Motor neuron (in vitro differentiated cells): ENCODE measurements at regions not wholly inside any gene's neighbourhood (a gene's known extent, or its start where the extent isn't known, plus 50 kb on each side); places are given as distances from the start of the nearest gene placed in this dataset.

Source experiments
- ATAC-seq, 8 experiments: fragments of 200-7000 bp; cut with Tn5 transposase; replicated peaks in 6 of 8; 2 replicates each; pipeline ENCODE4 v1.8.0; 2021; ENCODE audit warnings: mild to moderate bottlenecking in 8 of 8, moderate library complexity in 8 of 8
- H3K27ac ChIP-seq, 2 donors: fragments of 250-450 bp; sonication (Bioruptor Pico); 2 replicates each; pipeline ENCODE4 v1.9.0; 2021; ENCODE audit warnings: antibody characterized with exemption in 2 of 2, mild to moderate bottlenecking in 2 of 2, moderate library complexity in 1 of 2
- H3K4me1 ChIP-seq, 2 donors: fragments of 250-450 bp; sonication (Bioruptor Pico); replicated peaks in 1 of 2; 2 replicates each; pipeline ENCODE4 v1.6.1; 2021; ENCODE audit warnings: antibody characterized with exemption in 2 of 2, mild to moderate bottlenecking in 2 of 2, moderate library complexity in 1 of 2
- H3K4me3 ChIP-seq, 5 donors: fragments of 250-450 bp; sonication (Bioruptor Pico); 2 replicates each; pipeline ENCODE4 v1.9.0; 2021; ENCODE audit warnings: antibody characterized with exemption in 5 of 5, mild to moderate bottlenecking in 5 of 5, moderate library complexity in 4 of 5
- WGBS, 10 experiments: fragments of 450-650 bp; shearing (Covaris generic); methylation state at CpG; one replicate each; pipeline ENCODE4 v1.0.0; 2022; 5-methylcytosine and 5-hydroxymethylcytosine counted together
- in situ Hi-C, 9 experiments: fragments of 400-800 bp; cut with MboI; loops; one replicate each; pipeline ENCODE4 v1.15.0; 2021; ENCODE audit warnings: low sequenced_read_pairs in 9 of 9, low pct_unique_long_range_greater_than_20kb in 2 of 9; ENCODE audit not compliant: unreplicated experiment in 9 of 9

- peak; percentile 69 to 94 (median 88) for ATAC-seq
- peaks cover 0 to 2% of the 10 kb centered on the region in 2 donors for H3K4me1 ChIP-seq
- in situ Hi-C loops, result no loop called here
- H3K27ac ChIP-seq, result no peak overlapping the region
- 0 to 14% methylated on average over 7 to 12 of the region's 100 CpGs; no CpG with 5 or more reads in 8 of the 10 experiments for WGBS, 10 experiments
- H3K4me3 ChIP-seq, result peak overlapping the region; percentile 30 to 35 (median 34)
Observed at GRCh38 chr12:100716945-100717732, 77.4 kb upstream of the ANO4 start.

- Histone ChIP-seq H3K27ac (no peak overlapping the region), H3K4me3 (peak overlapping the region; percentile 30 to 35 (median 34)), H3K4me1 (peaks cover 0 to 2% of the 10 kb centered on the region in 2 donors)
- 0 to 17% (median 15%) methylated on average over 1 to 4 of the region's 13 CpGs; no CpG with 5 or more reads in 6 of the 10 experiments for WGBS, 10 experiments
- in situ Hi-C loops, result no loop called here
- peak in 6 of 8 experiments; percentile 5 to 14 (median 8) for ATAC-seq
Observed at GRCh38 chr12:100717733-100718067, 76.9 kb upstream of the ANO4 start.

- Histone ChIP-seq H3K4me3 (no peak overlapping the region), H3K4me1 (peaks cover 0 to 2% of the 10 kb centered on the region in 2 donors), H3K27ac (no peak overlapping the region)
- ATAC-seq, result no peak
- 32 to 90% (median 49%) methylated on average over 2 to 5 of the region's 5 CpGs; no CpG with 5 or more reads in 1 of the 10 experiments for WGBS, 10 experiments
- in situ Hi-C loops, result no loop called here
Observed at GRCh38 chr12:100718187-100718586, 76.4 kb upstream of the ANO4 start.

GRCh38 chr12:100720016-100720654 is 74.4 kb upstream of the ANO4 start:
- Histone ChIP-seq H3K4me3 (no peak overlapping the region), H3K27ac (no peak overlapping the region), H3K4me1 (peaks cover 0 to 2% of the 10 kb centered on the region in 2 donors)
- WGBS, 10 experiments, result 33 to 100% (median 76%) methylated on average over 1 to 4 of the region's 4 CpGs
- in situ Hi-C loops, result no loop called here
- ATAC-seq, result no peak

- H3K4me1 ChIP-seq, result peaks cover 0 to 2% of the 10 kb centered on the region in 2 donors
- no peak overlapping the region for H3K27ac ChIP-seq
- no peak overlapping the region for H3K4me3 ChIP-seq
- 0 to 65% (median 46%) methylated on average over 2 of the region's 2 CpGs; no CpG with 5 or more reads in 5 of the 10 experiments for WGBS, 10 experiments
- peak in 2 of 8 experiments; percentile 35 to 55 for ATAC-seq
- in situ Hi-C loops, result no loop called here
Observed at GRCh38 chr12:100721169-100721568, 73.4 kb upstream of the ANO4 start.

- ATAC-seq, result no peak
- Histone ChIP-seq H3K27ac (no peak overlapping the region), H3K4me3 (no peak overlapping the region), H3K4me1 (no peaks in the 10 kb centered on the region)
- WGBS, 10 experiments, result 14 to 80% (median 40%) methylated on average over 1 to 3 of the region's 3 CpGs; no CpG with 5 or more reads in 1 of the 10 experiments
- in situ Hi-C loops, result no loop called here
Observed at GRCh38 chr12:100724071-100724470, 70.5 kb upstream of the ANO4 start.

- in situ Hi-C loops, result loop anchor here in 2 of 9 experiments (5.0 to 25.0 kb wide), 2 partner anchors 67 to 372 kb away; partner anchors contain the start of gene SLC17A8 (in 1 of the 2)
- no peaks in the 10 kb centered on the region for H3K4me1 ChIP-seq
- peak in 4 of 8 experiments; percentile 36 to 50 (median 46) for ATAC-seq
- 0 to 55% (median 35%) methylated on average over 1 to 5 of the region's 5 CpGs for WGBS, 10 experiments
- H3K27ac ChIP-seq, result no peak overlapping the region
- no peak overlapping the region for H3K4me3 ChIP-seq
Observed at GRCh38 chr12:100733817-100734593, 60.6 kb upstream of the ANO4 start.

GRCh38 chr12:100737168-100737567 is 57.4 kb upstream of the ANO4 start:
- no peak overlapping the region for H3K4me3 ChIP-seq
- H3K27ac ChIP-seq, result no peak overlapping the region
- in situ Hi-C loops, result loop anchor here in 1 of 9 experiments (25.0 kb wide), 1 partner anchor 375 kb away; the partner anchor contains the start of gene SLC17A8
- WGBS, 10 experiments, result 44 to 100% (median 80%) methylated on average over 1 to 2 of the region's 2 CpGs; no CpG with 5 or more reads in 5 of the 10 experiments
- ATAC-seq, result no peak
- H3K4me1 ChIP-seq, result no peaks in the 10 kb centered on the region

- no peak for ATAC-seq
- H3K4me3 ChIP-seq, result no peak overlapping the region
- in situ Hi-C loops, result loop anchor here in 1 of 9 experiments (25.0 kb wide), 1 partner anchor 376 kb away; the partner anchor contains the start of gene SLC17A8
- WGBS, 10 experiments, result 0 to 100% (median 63%) methylated on average over 1 to 2 of the region's 2 CpGs; no CpG with 5 or more reads in 1 of the 10 experiments
- H3K27ac ChIP-seq, result no peak overlapping the region
- no peaks in the 10 kb centered on the region for H3K4me1 ChIP-seq
Observed at GRCh38 chr12:100738086-100738485, 56.5 kb upstream of the ANO4 start.

GRCh38 chr12:100741084-100741711 is 53.4 kb upstream of the ANO4 start:
- ATAC-seq, result peak in 3 of 8 experiments; percentile 37 to 55 (median 51)
- Histone ChIP-seq H3K4me1 (no peaks in the 10 kb centered on the region), H3K27ac (no peak overlapping the region), H3K4me3 (no peak overlapping the region)
- WGBS, 10 experiments, result 0 to 100% (median 58%) methylated on average over 1 to 3 of the region's 3 CpGs; no CpG with 5 or more reads in 2 of the 10 experiments
- in situ Hi-C loops, result loop anchor here in 1 of 9 experiments (25.0 kb wide), 1 partner anchor 379 kb away; the partner anchor contains the start of gene SLC17A8

GRCh38 chr12:100743060-100743459 is 51.5 kb upstream of the ANO4 start:
- Histone ChIP-seq H3K27ac (no peak overlapping the region), H3K4me1 (no peaks in the 10 kb centered on the region), H3K4me3 (no peak overlapping the region)
- 0 to 100% (median 58%) methylated on average over 1 of the region's 1 CpG; no CpG with 5 or more reads in 4 of the 10 experiments for WGBS, 10 experiments
- ATAC-seq, result no peak
- in situ Hi-C loops, result loop anchor here in 1 of 9 experiments (25.0 kb wide), 1 partner anchor 381 kb away; the partner anchor contains the start of gene SLC17A8
